ENCODE measurements at regions not wholly inside any gene's neighbourhood (a gene's known extent, or its start where the extent isn't known, plus 50 kb on each side); places are given as distances from the start of the nearest gene placed in this dataset.
"Not testable (repeated sequence)": the region's sequence is repeated elsewhere in the genome, so short reads cannot be mapped to it uniquely, and the experiment has no call there.

DNA sequence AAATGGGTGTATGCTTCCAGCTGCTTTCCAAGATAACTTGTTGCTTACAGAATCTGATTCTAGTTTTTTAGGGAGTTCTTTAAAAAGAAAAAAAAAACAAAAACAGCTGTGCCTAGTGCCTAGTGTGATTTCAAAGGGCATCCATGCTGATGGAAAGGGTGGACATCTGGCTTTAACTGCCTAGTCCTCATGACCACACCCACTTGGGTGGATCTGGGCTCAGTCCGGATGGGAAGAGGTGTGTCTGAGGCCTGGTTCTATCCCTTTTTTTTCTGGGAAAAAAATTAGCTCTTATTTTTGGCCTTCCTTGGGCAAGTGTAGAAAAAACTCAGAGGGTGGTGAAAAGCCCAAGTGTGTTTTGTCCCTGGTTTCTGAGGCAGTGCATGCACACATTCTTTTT lies 132.3 kb upstream of the CDH11 start:
- Histone ChIP-seq H3K4me1 (peaks cover 9% of the 10 kb centered on the region), H3K27me3 (no peaks in the 10 kb centered on the region), H3K9me3 (no peaks in the 10 kb centered on the region), H3K36me3 (no peaks in the 10 kb centered on the region), H3K27ac (no peak overlapping the region), H3K4me3 (no peak overlapping the region)
- TF ChIP-seq, protein P1, sequence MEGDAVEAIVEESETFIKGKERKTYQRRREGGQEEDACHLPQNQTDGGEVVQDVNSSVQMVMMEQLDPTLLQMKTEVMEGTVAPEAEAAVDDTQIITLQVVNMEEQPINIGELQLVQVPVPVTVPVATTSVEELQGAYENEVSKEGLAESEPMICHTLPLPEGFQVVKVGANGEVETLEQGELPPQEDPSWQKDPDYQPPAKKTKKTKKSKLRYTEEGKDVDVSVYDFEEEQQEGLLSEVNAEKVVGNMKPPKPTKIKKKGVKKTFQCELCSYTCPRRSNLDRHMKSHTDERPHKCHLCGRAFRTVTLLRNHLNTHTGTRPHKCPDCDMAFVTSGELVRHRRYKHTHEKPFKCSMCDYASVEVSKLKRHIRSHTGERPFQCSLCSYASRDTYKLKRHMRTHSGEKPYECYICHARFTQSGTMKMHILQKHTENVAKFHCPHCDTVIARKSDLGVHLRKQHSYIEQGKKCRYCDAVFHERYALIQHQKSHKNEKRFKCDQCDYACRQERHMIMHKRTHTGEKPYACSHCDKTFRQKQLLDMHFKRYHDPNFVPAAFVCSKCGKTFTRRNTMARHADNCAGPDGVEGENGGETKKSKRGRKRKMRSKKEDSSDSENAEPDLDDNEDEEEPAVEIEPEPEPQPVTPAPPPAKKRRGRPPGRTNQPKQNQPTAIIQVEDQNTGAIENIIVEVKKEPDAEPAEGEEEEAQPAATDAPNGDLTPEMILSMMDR (IDR thresholded peaks at IDR 0.05), result no peak
- no peak for TF ChIP-seq EP300 (IDR thresholded peaks at IDR 0.05)
- no peak for TF ChIP-seq POLR2A (IDR thresholded peaks at IDR 0.05)
- no peak for TF ChIP-seq POLR2AphosphoS5 (IDR thresholded peaks at IDR 0.05)
- no peak for DNase-seq (ENCODE audit: low spot score in 2 of 2)
- WGBS, result 18% methylated on average over 1 of the region's 1 CpG

DNA sequence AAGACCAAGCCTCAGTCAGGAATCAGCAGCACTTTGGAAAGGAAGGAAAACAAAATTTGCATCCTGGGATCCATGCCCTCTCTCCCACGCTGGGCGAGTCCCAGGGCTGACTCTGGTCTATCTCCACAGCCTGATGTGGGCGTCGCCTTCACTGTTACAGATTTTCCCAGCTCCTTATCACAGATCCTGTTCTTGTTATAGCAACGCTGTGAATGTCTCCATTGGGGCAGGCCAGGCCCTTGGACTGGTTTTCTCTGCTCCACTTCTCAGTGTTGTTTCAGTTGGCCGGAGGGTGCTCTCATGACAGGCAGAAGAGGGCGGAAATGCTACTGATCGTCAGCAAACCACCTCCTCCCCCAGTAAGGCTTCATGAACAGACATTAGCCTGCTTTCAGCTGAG lies 127.9 kb upstream of the CDH11 start:
- Histone ChIP-seq H3K4me1 (peaks cover 9% of the 10 kb centered on the region), H3K27ac (peak overlapping the region; percentile 61), H3K36me3 (no peaks in the 10 kb centered on the region), H3K4me3 (no peak overlapping the region), H3K9me3 (no peaks in the 10 kb centered on the region), H3K27me3 (no peaks in the 10 kb centered on the region)
- 18% methylated on average over 8 of the region's 8 CpGs for WGBS
- DNase-seq (ENCODE audit: low spot score in 2 of 2), result peak in 1 of 2 donors; percentile 64
- no peak for TF ChIP-seq POLR2A (IDR thresholded peaks at IDR 0.05)
- TF ChIP-seq EP300 (IDR thresholded peaks at IDR 0.05), result no peak
- TF ChIP-seq, protein P1 (IDR thresholded peaks at IDR 0.05), result no peak
- TF ChIP-seq POLR2AphosphoS5 (IDR thresholded peaks at IDR 0.05), result no peak

DNA sequence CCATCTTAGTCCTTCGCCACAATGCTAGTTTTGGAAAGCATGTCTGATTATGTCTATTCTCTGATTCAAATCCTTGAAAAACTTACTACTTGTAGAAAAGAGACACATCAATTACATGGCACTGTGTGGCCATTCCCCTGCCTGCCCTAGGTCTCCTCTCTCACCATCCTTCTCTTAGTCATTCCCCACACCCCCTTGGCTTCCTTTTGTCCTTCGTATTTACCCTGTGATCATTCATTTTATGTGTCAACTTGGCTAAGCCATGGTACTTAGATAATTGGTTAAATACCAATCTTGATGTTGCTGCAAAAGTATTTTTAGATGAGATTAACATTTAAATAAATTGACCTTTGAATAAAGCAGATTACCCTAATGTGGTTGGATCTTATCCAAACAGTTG lies 122.9 kb upstream of the CDH11 start:
- DNase-seq (ENCODE audit: low spot score in 2 of 2), result no peak
- Histone ChIP-seq H3K27me3 (no peaks in the 10 kb centered on the region), H3K4me1 (no peaks in the 10 kb centered on the region), H3K36me3 (no peaks in the 10 kb centered on the region), H3K27ac (no peak overlapping the region), H3K9me3 (no peaks in the 10 kb centered on the region), H3K4me3 (no peak overlapping the region)
- 59% methylated on average over 2 of the region's 2 CpGs for WGBS
- TF ChIP-seq POLR2AphosphoS5 (IDR thresholded peaks at IDR 0.05) (no peak), EP300 (IDR thresholded peaks at IDR 0.05) (no peak), POLR2A (IDR thresholded peaks at IDR 0.05) (no peak)
- TF ChIP-seq, protein P1 (IDR thresholded peaks at IDR 0.05), result no peak

DNA sequence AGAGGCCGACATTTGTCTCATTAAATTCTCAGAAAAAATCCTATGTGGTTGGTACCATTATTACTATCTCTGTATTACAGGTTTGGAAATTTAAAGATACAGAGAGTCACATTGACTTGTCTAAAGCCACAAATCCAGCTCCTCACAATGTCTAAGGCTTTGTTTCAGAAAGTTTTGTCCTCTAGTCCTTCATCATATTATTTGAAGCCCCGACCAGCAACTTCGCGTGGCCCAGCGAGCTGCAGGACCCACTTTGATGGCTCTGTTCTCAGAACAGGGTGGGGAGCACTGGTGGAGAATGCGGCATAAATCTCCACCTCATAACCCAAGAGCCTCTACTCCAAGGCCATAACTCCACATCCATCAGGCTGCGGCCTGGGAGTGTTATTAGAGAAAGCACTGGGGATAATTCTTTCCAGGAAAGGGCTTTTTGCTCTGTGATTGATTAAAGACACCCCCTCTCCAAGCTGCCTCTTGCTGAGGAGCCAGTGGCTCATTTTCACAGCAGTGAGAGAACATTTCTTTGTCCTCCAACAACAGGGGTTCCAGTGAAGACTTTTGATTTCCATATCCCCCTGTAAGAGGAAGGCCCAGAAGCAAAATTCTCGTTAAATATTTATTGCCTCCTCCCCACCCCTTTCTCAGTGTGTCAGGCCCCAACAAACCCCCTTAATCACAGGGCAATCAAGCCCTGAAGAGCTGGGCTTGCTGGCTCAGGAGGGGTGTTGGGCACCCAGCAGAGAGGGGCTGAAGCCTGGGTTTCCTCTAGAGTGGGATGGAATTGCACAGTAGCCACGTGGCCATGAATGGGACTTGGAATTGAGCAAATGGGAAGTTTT lies 113.7 kb upstream of the CDH11 start:
- H3K4me1 ChIP-seq, result no peaks in the 10 kb centered on the region
- TF ChIP-seq, protein P1 (IDR thresholded peaks at IDR 0.05), result no peak
- no peak for TF ChIP-seq EP300 (IDR thresholded peaks at IDR 0.05)
- no peak for TF ChIP-seq POLR2A (IDR thresholded peaks at IDR 0.05)
- no peak for TF ChIP-seq POLR2AphosphoS5 (IDR thresholded peaks at IDR 0.05)
- 76% methylated on average over 9 of the region's 9 CpGs for WGBS

DNA sequence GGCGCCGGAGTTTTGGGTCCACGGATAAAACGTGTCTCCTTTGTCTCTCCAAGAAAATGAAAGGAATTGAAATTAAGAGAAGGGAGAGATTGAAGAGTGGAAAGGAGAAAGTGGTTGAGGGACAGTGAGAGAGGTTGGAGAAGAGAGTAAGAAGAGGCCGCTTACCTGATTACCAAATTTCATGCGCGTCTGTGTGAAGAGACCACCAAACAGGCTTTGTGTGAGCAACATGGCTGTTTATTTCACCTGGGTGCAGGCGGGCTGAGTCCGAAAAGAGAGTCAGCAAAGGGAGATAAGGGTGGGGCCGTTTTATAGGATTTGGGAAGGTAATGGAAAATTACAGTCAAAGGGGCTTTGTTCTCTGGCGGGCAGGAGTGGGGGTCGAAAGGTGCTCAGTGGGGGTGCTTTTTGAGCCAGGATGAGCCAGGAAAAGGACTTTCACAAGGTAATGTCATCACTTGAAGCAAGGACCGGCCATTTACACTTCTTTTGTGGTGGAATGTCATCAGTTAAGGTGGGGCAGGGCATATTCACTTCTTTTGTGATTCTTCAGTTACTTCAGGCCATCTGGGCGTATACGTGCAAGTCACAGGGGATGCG lies 113.0 kb upstream of the CDH11 start:
- not testable (repeated sequence) for DNase-seq (ENCODE audit: low spot score in 2 of 2); H3K36me3 ChIP-seq; H3K27ac ChIP-seq; H3K4me1 ChIP-seq; H3K27me3 ChIP-seq; H3K4me3 ChIP-seq; H3K9me3 ChIP-seq
- 84% methylated on average over 16 of the region's 16 CpGs for WGBS

More for the DNA sequence above, 113.7 kb upstream of the CDH11 start:
- H3K4me3 ChIP-seq, result no peak overlapping the region
- no peaks in the 10 kb centered on the region for H3K36me3 ChIP-seq
- no peak for DNase-seq (ENCODE audit: low spot score in 2 of 2)
- H3K27ac ChIP-seq, result no peak overlapping the region
- H3K27me3 ChIP-seq, result no peaks in the 10 kb centered on the region
- H3K9me3 ChIP-seq, result no peaks in the 10 kb centered on the region

Data from suprapubic skin (tissue), 4 donors.